ENCODE measurements at regions not wholly inside any gene's neighbourhood (a gene's known extent, or its start where the extent isn't known, plus 50 kb on each side); places are given as distances from the start of the nearest gene placed in this dataset.
"Not testable (repeated sequence)": the region's sequence is repeated elsewhere in the genome, so short reads cannot be mapped to it uniquely, and the experiment has no call there.

GRCh38 chr16:75804368-75804767 lies 78.1 kb upstream of the CPHXL start:
- H3K4me3 ChIP-seq (ENCODE audit: low read length in 3 of 3): no peak overlapping the region
- no peak overlapping the region for H3K9ac ChIP-seq (ENCODE audit: low read depth in 1 of 3, low read length in 3 of 3)
- no peaks in the 10 kb centered on the region for H3K36me3 ChIP-seq (ENCODE audit: control insufficient read depth in 3 of 3, insufficient read depth in 3 of 3, low read length in 3 of 3)
- no peaks in the 10 kb centered on the region for H3K4me1 ChIP-seq (ENCODE audit: control insufficient read depth in 3 of 3, insufficient read depth in 3 of 3, low read length in 3 of 3)
- H3K27ac ChIP-seq (ENCODE audit: low read depth, low read length): no peak overlapping the region
- peaks cover 0 to 3% (median 2%) of the 10 kb centered on the region in 3 donors for H3K27me3 ChIP-seq (ENCODE audit: control insufficient read depth in 3 of 3, insufficient read depth in 3 of 3, low read length in 3 of 3)
- H3K9me3 ChIP-seq (ENCODE audit: control insufficient read depth in 3 of 3, low read length in 3 of 3): no peaks in the 10 kb centered on the region

- peaks cover 0 to 3% (median 2%) of the 10 kb centered on the region in 3 donors for H3K27me3 ChIP-seq (ENCODE audit: control insufficient read depth in 3 of 3, insufficient read depth in 3 of 3, low read length in 3 of 3)
- H3K27ac ChIP-seq (ENCODE audit: low read depth, low read length): no peak overlapping the region
- H3K9ac ChIP-seq (ENCODE audit: low read depth in 1 of 3, low read length in 3 of 3): no peak overlapping the region
- no peak overlapping the region for H3K4me3 ChIP-seq (ENCODE audit: low read length in 3 of 3)
- no peaks in the 10 kb centered on the region for H3K4me1 ChIP-seq (ENCODE audit: control insufficient read depth in 3 of 3, insufficient read depth in 3 of 3, low read length in 3 of 3)
- no peaks in the 10 kb centered on the region for H3K36me3 ChIP-seq (ENCODE audit: control insufficient read depth in 3 of 3, insufficient read depth in 3 of 3, low read length in 3 of 3)
- no peaks in the 10 kb centered on the region for H3K9me3 ChIP-seq (ENCODE audit: control insufficient read depth in 3 of 3, low read length in 3 of 3)
Measured at GRCh38 chr16:75805946-75806345, 79.7 kb upstream of the CPHXL start.

DNA sequence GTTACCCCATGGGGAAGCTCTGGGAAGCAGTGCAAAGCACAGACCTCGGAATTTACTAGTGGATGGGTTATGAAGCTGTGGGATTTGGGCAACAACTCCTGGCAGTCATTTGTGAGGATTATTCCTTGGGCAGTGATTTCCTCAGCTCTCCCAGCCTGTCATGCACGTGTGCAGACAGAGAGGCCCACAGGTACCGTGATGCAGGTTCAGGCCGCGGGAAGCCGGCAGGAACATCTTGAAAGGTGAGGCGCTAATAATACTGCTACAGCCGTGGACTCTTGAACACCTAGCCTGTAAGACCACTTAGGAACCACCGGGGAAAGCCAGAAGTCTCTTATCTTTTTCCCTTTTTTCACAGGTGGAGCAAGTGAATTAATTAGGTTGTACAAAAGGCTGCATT lies 80.2 kb upstream of the CPHXL start:
- H3K4me1 ChIP-seq (ENCODE audit: control insufficient read depth in 3 of 3, insufficient read depth in 3 of 3, low read length in 3 of 3): no peaks in the 10 kb centered on the region
- H3K27ac ChIP-seq (ENCODE audit: low read depth, low read length): no peak overlapping the region
- H3K36me3 ChIP-seq (ENCODE audit: control insufficient read depth in 3 of 3, insufficient read depth in 3 of 3, low read length in 3 of 3): no peaks in the 10 kb centered on the region
- H3K9me3 ChIP-seq (ENCODE audit: control insufficient read depth in 3 of 3, low read length in 3 of 3): no peaks in the 10 kb centered on the region
- H3K4me3 ChIP-seq (ENCODE audit: low read length in 3 of 3): no peak overlapping the region
- H3K27me3 ChIP-seq (ENCODE audit: control insufficient read depth in 3 of 3, insufficient read depth in 3 of 3, low read length in 3 of 3): peaks cover 0 to 3% (median 2%) of the 10 kb centered on the region in 3 donors
- no peak overlapping the region for H3K9ac ChIP-seq (ENCODE audit: low read depth in 1 of 3, low read length in 3 of 3)

DNA sequence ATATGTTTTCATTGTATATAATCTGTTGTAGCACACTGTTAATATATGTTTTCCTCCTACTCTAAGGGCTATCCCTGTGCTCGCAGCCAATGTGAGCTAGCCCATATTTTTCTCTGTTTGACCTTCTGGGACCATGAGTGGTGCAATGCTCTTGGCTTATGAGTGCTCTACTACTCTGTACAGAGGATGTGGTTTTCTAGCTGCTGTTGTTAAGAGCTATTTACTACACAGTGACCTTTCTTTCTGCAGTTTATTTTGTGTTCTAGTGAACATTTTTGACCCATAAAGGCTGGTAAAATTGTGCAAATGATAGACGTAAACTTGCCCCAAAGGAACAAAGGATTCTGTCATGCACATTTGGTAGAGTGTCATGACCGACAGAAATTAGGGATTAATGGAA lies 84.1 kb upstream of the CPHXL start:
- H3K9me3 ChIP-seq (ENCODE audit: control insufficient read depth in 3 of 3, low read length in 3 of 3): no peaks in the 10 kb centered on the region
- H3K4me1 ChIP-seq (ENCODE audit: control insufficient read depth in 3 of 3, insufficient read depth in 3 of 3, low read length in 3 of 3): no peaks in the 10 kb centered on the region
- H3K9ac ChIP-seq (ENCODE audit: low read depth in 1 of 3, low read length in 3 of 3): no peak overlapping the region
- H3K27me3 ChIP-seq (ENCODE audit: control insufficient read depth in 3 of 3, insufficient read depth in 3 of 3, low read length in 3 of 3): peaks cover 0 to 3% (median 2%) of the 10 kb centered on the region in 3 donors
- no peak overlapping the region for H3K4me3 ChIP-seq (ENCODE audit: low read length in 3 of 3)
- H3K27ac ChIP-seq (ENCODE audit: low read depth, low read length): no peak overlapping the region
- H3K36me3 ChIP-seq (ENCODE audit: control insufficient read depth in 3 of 3, insufficient read depth in 3 of 3, low read length in 3 of 3): no peaks in the 10 kb centered on the region

DNA sequence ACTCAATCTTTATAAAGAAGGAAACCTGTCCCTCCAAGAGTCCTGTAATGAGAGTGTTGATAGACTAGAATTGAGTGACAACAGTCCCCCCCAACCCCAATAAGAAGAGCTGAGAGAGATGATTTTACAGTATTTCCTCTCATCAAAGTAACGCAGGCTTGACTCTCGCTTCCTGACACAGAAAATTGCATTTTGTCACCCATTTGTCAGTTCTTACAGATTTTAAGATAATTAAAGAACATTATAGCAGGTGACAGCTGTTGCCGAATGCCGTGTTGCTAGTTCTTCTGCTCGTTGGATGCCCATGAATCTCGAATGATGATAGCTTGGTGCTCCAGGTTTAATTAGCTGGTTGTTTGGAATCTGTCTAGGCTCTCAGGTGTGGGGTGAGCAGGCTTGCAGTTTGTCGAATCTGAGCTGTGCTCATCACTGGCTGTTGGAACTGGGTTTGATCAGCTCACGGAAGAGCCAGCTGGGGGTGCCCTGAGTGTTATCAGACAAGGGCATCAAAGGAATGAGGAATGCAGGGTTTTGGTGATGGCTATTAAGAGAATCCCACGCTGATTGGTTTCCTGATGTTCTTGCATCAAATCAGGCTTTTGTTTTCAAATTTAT lies 84.8 kb upstream of the CPHXL start:
- Histone ChIP-seq H3K9ac (ENCODE audit: low read depth in 1 of 3, low read length in 3 of 3) (no peak overlapping the region), H3K36me3 (ENCODE audit: control insufficient read depth in 3 of 3, insufficient read depth in 3 of 3, low read length in 3 of 3) (no peaks in the 10 kb centered on the region), H3K9me3 (ENCODE audit: control insufficient read depth in 3 of 3, low read length in 3 of 3) (no peaks in the 10 kb centered on the region), H3K4me3 (ENCODE audit: low read length in 3 of 3) (no peak overlapping the region), H3K27me3 (ENCODE audit: control insufficient read depth in 3 of 3, insufficient read depth in 3 of 3, low read length in 3 of 3) (peaks cover 0 to 3% (median 0%) of the 10 kb centered on the region in 3 donors), H3K4me1 (ENCODE audit: control insufficient read depth in 3 of 3, insufficient read depth in 3 of 3, low read length in 3 of 3) (no peaks in the 10 kb centered on the region), H3K27ac (ENCODE audit: low read depth, low read length) (no peak overlapping the region)

- Histone ChIP-seq H3K9ac (ENCODE audit: low read depth in 1 of 3, low read length in 3 of 3) (no peak overlapping the region), H3K4me1 (ENCODE audit: control insufficient read depth in 3 of 3, insufficient read depth in 3 of 3, low read length in 3 of 3) (no peaks in the 10 kb centered on the region), H3K9me3 (ENCODE audit: control insufficient read depth in 3 of 3, low read length in 3 of 3) (no peaks in the 10 kb centered on the region), H3K27ac (ENCODE audit: low read depth, low read length) (no peak overlapping the region), H3K36me3 (ENCODE audit: control insufficient read depth in 3 of 3, insufficient read depth in 3 of 3, low read length in 3 of 3) (no peaks in the 10 kb centered on the region), H3K27me3 (ENCODE audit: control insufficient read depth in 3 of 3, insufficient read depth in 3 of 3, low read length in 3 of 3) (no peaks in the 10 kb centered on the region), H3K4me3 (ENCODE audit: low read length in 3 of 3) (no peak overlapping the region)
Measured at GRCh38 chr16:75818491-75818890, 92.2 kb upstream of the CPHXL start.

DNA sequence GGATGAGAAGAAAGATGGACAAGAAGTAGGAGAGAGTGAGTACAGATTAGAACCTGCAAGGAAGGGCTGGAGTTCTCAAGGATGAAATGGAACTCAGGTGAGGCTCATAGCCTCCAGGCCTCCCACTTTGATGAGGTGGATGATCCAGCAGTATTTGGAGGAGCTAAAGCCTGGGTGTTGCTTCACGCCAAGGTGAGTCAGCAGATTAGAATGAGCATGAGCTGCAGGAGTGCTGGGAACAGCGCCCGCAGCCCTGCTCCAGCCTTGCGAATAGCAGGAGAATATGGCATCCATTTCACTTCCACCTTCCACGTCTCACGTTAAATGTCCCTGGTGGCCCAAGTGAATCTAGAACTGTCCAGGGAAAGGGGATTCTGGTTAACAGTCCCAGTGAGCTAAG lies 94.4 kb upstream of the CPHXL start:
- no peaks in the 10 kb centered on the region for H3K36me3 ChIP-seq (ENCODE audit: control insufficient read depth in 3 of 3, insufficient read depth in 3 of 3, low read length in 3 of 3)
- no peaks in the 10 kb centered on the region for H3K9me3 ChIP-seq (ENCODE audit: control insufficient read depth in 3 of 3, low read length in 3 of 3)
- H3K27me3 ChIP-seq (ENCODE audit: control insufficient read depth in 3 of 3, insufficient read depth in 3 of 3, low read length in 3 of 3): no peaks in the 10 kb centered on the region
- H3K4me1 ChIP-seq (ENCODE audit: control insufficient read depth in 3 of 3, insufficient read depth in 3 of 3, low read length in 3 of 3): no peaks in the 10 kb centered on the region
- H3K27ac ChIP-seq (ENCODE audit: low read depth, low read length): no peak overlapping the region
- H3K9ac ChIP-seq (ENCODE audit: low read depth in 1 of 3, low read length in 3 of 3): no peak overlapping the region
- no peak overlapping the region for H3K4me3 ChIP-seq (ENCODE audit: low read length in 3 of 3)

DNA sequence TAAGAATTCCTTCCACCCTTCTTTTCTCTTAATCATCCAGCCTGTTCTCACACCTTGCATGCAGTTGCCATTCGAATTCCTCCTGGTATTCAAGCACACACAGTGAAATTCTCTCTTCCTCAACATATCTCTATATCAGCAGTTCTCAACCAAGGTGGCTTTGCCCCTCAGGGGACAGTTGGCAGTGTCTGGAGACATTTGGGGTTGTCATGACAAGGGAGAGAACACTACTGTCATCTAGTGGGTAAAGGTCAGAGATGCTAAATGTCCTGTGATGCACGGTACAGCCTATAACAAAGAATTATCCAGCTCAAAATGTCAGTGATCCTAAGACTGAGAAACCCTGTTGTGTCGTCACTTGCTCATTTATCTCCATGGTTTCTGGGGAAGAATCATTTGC lies 94.8 kb upstream of the CPHXL start:
- Histone ChIP-seq H3K36me3 (ENCODE audit: control insufficient read depth in 3 of 3, insufficient read depth in 3 of 3, low read length in 3 of 3) (no peaks in the 10 kb centered on the region), H3K9me3 (ENCODE audit: control insufficient read depth in 3 of 3, low read length in 3 of 3) (no peaks in the 10 kb centered on the region), H3K4me3 (ENCODE audit: low read length in 3 of 3) (no peak overlapping the region), H3K27ac (ENCODE audit: low read depth, low read length) (no peak overlapping the region), H3K4me1 (ENCODE audit: control insufficient read depth in 3 of 3, insufficient read depth in 3 of 3, low read length in 3 of 3) (no peaks in the 10 kb centered on the region), H3K27me3 (ENCODE audit: control insufficient read depth in 3 of 3, insufficient read depth in 3 of 3, low read length in 3 of 3) (no peaks in the 10 kb centered on the region), H3K9ac (ENCODE audit: low read depth in 1 of 3, low read length in 3 of 3) (no peak overlapping the region)

DNA sequence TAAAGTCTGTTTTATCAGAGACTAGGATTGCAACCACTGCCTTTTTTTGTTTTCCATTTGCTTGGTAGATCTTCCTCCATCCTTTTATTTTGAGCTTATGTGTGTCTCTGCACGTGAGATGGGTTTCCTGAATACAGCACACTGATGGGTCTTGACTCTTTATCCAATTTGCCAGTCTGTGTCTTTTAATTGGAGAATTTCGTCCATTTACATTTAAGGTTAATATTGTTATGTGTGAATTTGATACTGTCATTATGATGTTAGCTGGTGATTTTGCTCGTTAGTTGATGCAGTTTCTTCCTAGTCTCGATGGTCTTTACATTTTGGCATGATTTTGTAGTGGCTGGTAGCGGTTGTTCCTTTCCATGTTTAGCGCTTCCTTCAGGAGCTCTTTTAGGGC lies 99.5 kb upstream of the CPHXL start:
- not testable (repeated sequence) for H3K4me3 ChIP-seq (ENCODE audit: low read length in 3 of 3); H3K9me3 ChIP-seq (ENCODE audit: control insufficient read depth in 3 of 3, low read length in 3 of 3); H3K27ac ChIP-seq (ENCODE audit: low read depth, low read length); H3K4me1 ChIP-seq (ENCODE audit: control insufficient read depth in 3 of 3, insufficient read depth in 3 of 3, low read length in 3 of 3); H3K9ac ChIP-seq (ENCODE audit: low read depth in 1 of 3, low read length in 3 of 3); H3K36me3 ChIP-seq (ENCODE audit: control insufficient read depth in 3 of 3, insufficient read depth in 3 of 3, low read length in 3 of 3); H3K27me3 ChIP-seq (ENCODE audit: control insufficient read depth in 3 of 3, insufficient read depth in 3 of 3, low read length in 3 of 3)

DNA sequence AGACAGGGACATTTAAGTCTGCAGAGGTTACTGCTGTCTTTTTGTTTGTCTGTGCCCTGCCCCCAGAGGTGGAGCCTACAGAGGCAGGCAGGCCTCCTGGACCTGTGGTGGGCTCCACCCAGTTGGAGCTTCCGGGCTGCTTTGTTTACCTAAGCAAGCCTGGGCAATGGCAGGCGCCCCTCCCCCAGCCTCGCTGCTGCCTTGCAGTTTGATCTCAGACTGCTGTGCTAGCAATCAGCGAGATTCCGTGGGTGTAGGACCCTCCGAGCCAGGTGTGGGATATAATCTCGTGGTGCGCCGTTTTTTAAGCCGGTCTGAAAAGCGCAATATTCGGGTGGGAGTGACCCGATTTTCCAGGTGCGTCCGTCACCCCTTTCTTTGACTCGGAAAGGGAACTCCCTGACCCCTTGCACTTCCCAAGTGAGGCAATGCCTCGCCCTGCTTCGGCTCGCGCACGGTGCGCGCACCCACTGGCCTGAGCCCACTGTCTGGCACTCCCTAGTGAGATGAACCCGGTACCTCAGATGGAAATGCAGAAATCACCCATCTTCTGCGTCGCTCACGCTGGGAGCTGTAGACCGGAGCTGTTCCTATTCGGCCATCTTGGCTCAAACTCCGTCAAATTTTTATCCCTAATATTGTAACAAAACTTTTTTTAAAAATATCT lies 101.2 kb upstream of the CPHXL start:
- not testable (repeated sequence) for H3K9ac ChIP-seq (ENCODE audit: low read depth in 1 of 3, low read length in 3 of 3); H3K36me3 ChIP-seq (ENCODE audit: control insufficient read depth in 3 of 3, insufficient read depth in 3 of 3, low read length in 3 of 3); H3K27ac ChIP-seq (ENCODE audit: low read depth, low read length); H3K4me1 ChIP-seq (ENCODE audit: control insufficient read depth in 3 of 3, insufficient read depth in 3 of 3, low read length in 3 of 3); H3K9me3 ChIP-seq (ENCODE audit: control insufficient read depth in 3 of 3, low read length in 3 of 3); H3K4me3 ChIP-seq (ENCODE audit: low read length in 3 of 3); H3K27me3 ChIP-seq (ENCODE audit: control insufficient read depth in 3 of 3, insufficient read depth in 3 of 3, low read length in 3 of 3)

All from skeletal muscle tissue (tissue), 3 donors.